ENCODE measurements at regions not wholly inside any gene's neighbourhood (a gene's known extent, or its start where the extent isn't known, plus 50 kb on each side); places are given as distances from the start of the nearest gene placed in this dataset.

DNA sequence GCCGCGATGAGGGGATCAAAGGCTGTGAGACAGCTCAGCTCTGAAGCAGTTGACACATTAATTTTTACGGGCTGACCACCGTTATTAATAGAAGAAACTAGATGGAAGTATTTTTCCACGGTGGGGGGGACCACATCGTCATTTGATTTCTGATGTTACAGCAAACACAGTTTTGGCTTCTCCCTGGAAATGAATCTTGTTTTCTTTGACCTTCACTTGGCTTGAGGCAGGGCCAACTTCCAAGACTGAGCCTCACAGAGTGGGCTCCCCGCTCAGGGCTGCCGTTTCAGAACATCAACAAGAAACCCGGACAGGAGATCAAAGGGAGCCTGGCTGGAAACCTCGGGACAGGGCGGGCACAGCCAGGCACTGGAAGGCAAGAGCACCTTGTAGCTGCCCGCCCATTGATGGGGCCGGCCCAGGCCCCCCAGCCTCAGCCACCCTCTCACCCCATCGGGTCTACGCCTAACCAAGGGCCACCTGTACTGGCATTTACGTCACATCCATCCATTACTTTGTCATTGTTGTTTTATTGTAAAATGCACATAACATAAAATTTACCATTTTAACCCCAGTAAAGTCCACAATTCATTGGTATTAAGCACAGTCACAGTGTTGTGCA is 124.6 kb downstream of the C16orf95 start:
- DNase-seq (ENCODE audit: low read depth) = no peak
- H3K4me3 ChIP-seq (ENCODE audit: control insufficient read depth, low read depth, low read length) = no peak overlapping the region
- TF ChIP-seq, protein P1, sequence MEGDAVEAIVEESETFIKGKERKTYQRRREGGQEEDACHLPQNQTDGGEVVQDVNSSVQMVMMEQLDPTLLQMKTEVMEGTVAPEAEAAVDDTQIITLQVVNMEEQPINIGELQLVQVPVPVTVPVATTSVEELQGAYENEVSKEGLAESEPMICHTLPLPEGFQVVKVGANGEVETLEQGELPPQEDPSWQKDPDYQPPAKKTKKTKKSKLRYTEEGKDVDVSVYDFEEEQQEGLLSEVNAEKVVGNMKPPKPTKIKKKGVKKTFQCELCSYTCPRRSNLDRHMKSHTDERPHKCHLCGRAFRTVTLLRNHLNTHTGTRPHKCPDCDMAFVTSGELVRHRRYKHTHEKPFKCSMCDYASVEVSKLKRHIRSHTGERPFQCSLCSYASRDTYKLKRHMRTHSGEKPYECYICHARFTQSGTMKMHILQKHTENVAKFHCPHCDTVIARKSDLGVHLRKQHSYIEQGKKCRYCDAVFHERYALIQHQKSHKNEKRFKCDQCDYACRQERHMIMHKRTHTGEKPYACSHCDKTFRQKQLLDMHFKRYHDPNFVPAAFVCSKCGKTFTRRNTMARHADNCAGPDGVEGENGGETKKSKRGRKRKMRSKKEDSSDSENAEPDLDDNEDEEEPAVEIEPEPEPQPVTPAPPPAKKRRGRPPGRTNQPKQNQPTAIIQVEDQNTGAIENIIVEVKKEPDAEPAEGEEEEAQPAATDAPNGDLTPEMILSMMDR (conservative IDR thresholded peaks at IDR 0.05; ENCODE audit: control insufficient read depth, insufficient read depth, low read depth, low read length) = no peak

DNA sequence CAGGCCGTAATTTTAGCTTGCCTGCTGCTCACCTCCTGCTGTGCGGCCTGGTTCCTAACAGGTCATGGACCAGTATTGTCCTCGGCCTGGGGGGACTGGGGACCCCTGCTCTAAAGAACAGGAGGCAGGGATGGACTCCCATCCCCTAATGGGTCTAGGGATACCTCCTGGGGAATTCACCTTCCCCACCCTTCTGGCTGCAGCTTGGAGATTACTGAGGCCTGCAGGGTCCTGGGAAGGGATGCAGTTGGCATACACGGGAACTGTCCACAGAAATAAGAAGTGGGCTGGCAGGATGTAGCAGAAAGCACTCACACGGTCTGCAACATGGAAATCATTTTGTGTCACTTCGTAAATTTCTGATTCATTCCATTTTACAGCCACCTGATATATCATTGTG is 123.0 kb downstream of the C16orf95 start:
- TF ChIP-seq, protein P1 (conservative IDR thresholded peaks at IDR 0.05; ENCODE audit: control insufficient read depth, insufficient read depth, low read depth, low read length) = no peak
- DNase-seq (ENCODE audit: low read depth) = no peak
- H3K4me3 ChIP-seq (ENCODE audit: control insufficient read depth, low read depth, low read length) = no peak overlapping the region

DNA sequence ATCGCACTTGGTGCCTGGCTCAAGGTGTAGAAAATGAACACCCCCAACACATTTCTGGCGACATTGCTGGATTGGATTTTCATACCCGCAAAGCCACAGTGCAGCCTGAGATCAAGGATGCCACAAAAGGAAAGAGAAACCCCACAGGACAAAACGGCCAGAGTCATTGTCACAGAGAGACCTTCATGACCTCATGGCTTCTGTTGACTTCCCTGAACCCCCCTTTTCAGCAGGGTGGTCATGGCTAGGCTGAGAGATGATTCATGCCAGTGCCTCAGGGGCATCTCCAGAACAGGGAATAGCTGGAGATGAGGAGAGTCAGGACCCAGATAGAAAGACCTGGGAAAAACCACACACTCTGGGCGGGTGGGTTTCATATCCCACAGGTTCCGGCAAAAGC is 122.0 kb downstream of the C16orf95 start:
- H3K4me3 ChIP-seq (ENCODE audit: control insufficient read depth, low read depth, low read length) = no peak overlapping the region
- DNase-seq (ENCODE audit: low read depth) = no peak
- TF ChIP-seq, protein P1 (conservative IDR thresholded peaks at IDR 0.05; ENCODE audit: control insufficient read depth, insufficient read depth, low read depth, low read length) = no peak

DNA sequence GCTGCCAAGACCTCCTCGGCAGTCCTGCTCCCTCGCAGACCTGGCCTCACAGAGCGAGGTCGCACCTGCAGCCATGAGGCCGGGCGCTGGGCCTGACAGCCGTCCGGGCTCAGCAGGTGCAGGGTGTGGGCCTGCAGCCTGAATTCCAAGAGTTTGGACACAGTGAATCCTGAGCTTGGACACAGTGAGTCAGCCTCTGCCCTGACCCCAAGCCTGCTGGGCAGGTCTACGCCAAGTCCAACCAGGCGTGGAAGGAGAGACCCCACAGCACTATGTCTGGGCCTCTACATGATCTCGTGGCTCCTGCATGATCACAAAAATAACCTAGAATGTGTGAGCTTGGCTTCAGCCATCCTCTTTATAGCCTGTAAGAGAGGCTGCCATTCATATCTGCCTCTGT is 121.0 kb downstream of the C16orf95 start:
- TF ChIP-seq, protein P1 (conservative IDR thresholded peaks at IDR 0.05; ENCODE audit: control insufficient read depth, insufficient read depth, low read depth, low read length) = no peak
- H3K4me3 ChIP-seq (ENCODE audit: control insufficient read depth, low read depth, low read length) = no peak overlapping the region
- no peak for DNase-seq (ENCODE audit: low read depth)

DNA sequence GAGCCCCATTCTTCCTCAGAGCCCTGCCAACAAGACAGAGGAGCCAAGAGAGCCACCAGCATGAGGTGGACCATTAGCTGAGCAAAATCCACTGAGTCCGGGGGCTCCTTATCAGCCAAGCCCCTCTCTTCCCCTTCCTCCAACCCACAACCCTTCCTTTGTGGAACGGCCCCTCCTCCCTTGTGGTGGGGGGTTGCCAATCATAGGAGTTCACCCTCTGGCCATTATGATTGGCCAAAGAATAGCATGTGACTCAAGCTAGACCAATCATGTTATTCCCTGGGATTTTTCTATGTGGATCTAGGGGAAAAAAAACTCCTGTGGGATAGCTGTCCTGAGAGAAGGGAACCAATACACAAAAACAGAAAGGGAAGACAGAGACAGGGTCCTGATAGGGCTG is 120.5 kb downstream of the C16orf95 start:
- TF ChIP-seq, protein P1 (conservative IDR thresholded peaks at IDR 0.05; ENCODE audit: control insufficient read depth, insufficient read depth, low read depth, low read length) = no peak
- no peak overlapping the region for H3K4me3 ChIP-seq (ENCODE audit: control insufficient read depth, low read depth, low read length)
- no peak for DNase-seq (ENCODE audit: low read depth)

DNA sequence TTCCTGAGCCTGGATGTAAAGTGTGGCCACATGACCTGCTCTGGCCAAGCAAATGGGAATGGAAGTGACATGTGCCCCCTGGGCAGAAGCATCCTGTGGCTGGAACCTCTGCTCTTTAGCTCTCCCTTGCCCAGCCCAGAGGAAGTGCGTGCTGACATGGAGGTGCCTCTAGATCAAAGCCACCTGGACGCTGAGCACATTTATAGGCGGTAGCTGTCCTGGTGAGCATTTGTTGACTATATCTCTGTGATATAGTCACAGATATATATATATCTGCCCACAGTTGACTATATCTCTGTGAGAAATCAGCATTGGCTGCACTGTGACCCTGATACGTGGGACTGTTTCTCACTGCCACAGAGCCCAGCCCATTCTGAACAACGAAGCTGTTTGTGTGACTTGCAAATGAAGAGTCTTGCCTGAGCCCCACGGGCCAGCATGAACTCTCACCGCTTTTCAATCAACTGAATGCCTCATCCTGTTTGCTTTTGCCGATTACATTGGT is 118.8 kb downstream of the C16orf95 start:
- no peak for DNase-seq (ENCODE audit: low read depth)
- H3K4me3 ChIP-seq (ENCODE audit: control insufficient read depth, low read depth, low read length) = no peak overlapping the region
- TF ChIP-seq, protein P1 (conservative IDR thresholded peaks at IDR 0.05; ENCODE audit: control insufficient read depth, insufficient read depth, low read depth, low read length) = no peak

Measured in fibroblast of mammary gland (primary cell).